Calu3 (cell line): ENCODE measurements at regions not wholly inside any gene's neighbourhood (a gene's known extent, or its start where the extent isn't known, plus 50 kb on each side); places are given as distances from the start of the nearest gene placed in this dataset.

Experiments used
- BruUV-seq: library from RNA; stranded (reverse); fragments of 400-500 nt; replicated peaks from 2 replicates; lab custom pipeline; 2021; lab: Mats Ljungman, UMichigan
- CTCF ChIA-PET: fragments of 300-600 bp; sonication (Branson Sonifier 250); formaldehyde crosslinking; loops from one replicate; lab custom pipeline; 2022; ENCODE audit warnings: antibody characterized with exemption; lab: Charles Lee
- DNase-seq: peaks from one replicate; pipeline ENCODE4 v3.0.0; 2022
- H3K27ac Mint-ChIP-seq: one replicate; pipeline ENCODE4 v1.8.0; 2022; ENCODE audit warnings: mixed read lengths; ENCODE audit not compliant: unreplicated experiment
- H3K27me3 Mint-ChIP-seq: one replicate; pipeline ENCODE4 v1.8.0; 2022; ENCODE audit warnings: mixed read lengths; ENCODE audit not compliant: unreplicated experiment
- H3K36me3 Mint-ChIP-seq: one replicate; pipeline ENCODE4 v1.8.0; 2022; ENCODE audit warnings: mild to moderate bottlenecking, moderate library complexity, mixed read lengths; ENCODE audit not compliant: insufficient read depth, unreplicated experiment
- H3K4me1 Mint-ChIP-seq: one replicate; pipeline ENCODE4 v1.8.0; 2022; ENCODE audit warnings: mild to moderate bottlenecking, low read depth, mixed read lengths; ENCODE audit not compliant: unreplicated experiment
- H3K4me3 Mint-ChIP-seq: one replicate; pipeline ENCODE4 v1.8.0; 2022; ENCODE audit warnings: mild to moderate bottlenecking, low read depth, moderate library complexity, mixed read lengths; ENCODE audit not compliant: unreplicated experiment
- H3K9me3 Mint-ChIP-seq: one replicate; pipeline ENCODE4 v1.8.0; 2022; ENCODE audit warnings: low read depth, mixed read lengths; ENCODE audit not compliant: unreplicated experiment
- CTCF ChIP-seq: fragments of 200-600 bp; IDR thresholded peaks from one replicate; pipeline ENCODE4 v1.8.0; 2022; ENCODE audit warnings: antibody characterized with exemption; ENCODE audit not compliant: unreplicated experiment
- intact Hi-C: fragments of 100-400 bp; cut with micrococcal nuclease; formaldehyde crosslinking; loops from one replicate; pipeline ENCODE4 v1.10.0; 2022; ENCODE audit not compliant: unreplicated experiment

- peaks cover 2% of the 10 kb centered on the region for H3K9me3 Mint-ChIP-seq
- H3K4me1 Mint-ChIP-seq = peaks cover 6% of the 10 kb centered on the region
- intact Hi-C loops = loop anchor here (10.0 kb wide), 2 partner anchors 915 to 995 kb away; no protein-coding TSS in a partner anchor
- no peak for TF ChIP-seq CTCF
- no peaks in the 10 kb centered on the region for H3K36me3 Mint-ChIP-seq
- H3K27me3 Mint-ChIP-seq = no peaks in the 10 kb centered on the region
- BruUV-seq = no TSS peak
- H3K4me3 Mint-ChIP-seq = no peak overlapping the region
- DNase-seq = no peak
- CTCF ChIA-PET = interaction anchor here (0.6 kb wide), 1 partner anchor 380 kb away, joined by 3 read pairs; no protein-coding TSS in a partner anchor
- H3K27ac Mint-ChIP-seq = no peak overlapping the region
Observed at GRCh38 chr5:89269721-89270120, 386.7 kb upstream of the MEF2C start.

- Mint-ChIP-seq H3K36me3 (no peaks in the 10 kb centered on the region), H3K9me3 (peaks cover 2% of the 10 kb centered on the region), H3K27me3 (no peaks in the 10 kb centered on the region), H3K27ac (no peak overlapping the region), H3K4me1 (peaks cover 6% of the 10 kb centered on the region), H3K4me3 (no peak overlapping the region)
- CTCF ChIA-PET = interaction anchor here (0.6 kb wide), 1 partner anchor 852 kb away, joined by 5 read pairs; no protein-coding TSS in a partner anchor
- intact Hi-C loops = loop anchor here (10.0 kb wide), 2 partner anchors 916 to 996 kb away; no protein-coding TSS in a partner anchor
- no TSS peak for BruUV-seq
- no peak for TF ChIP-seq CTCF
- no peak for DNase-seq
Observed at GRCh38 chr5:89268460-89268859, 385.5 kb upstream of the MEF2C start.

- intact Hi-C loops = loop anchor here (10.0 kb wide), 2 partner anchors 917 to 997 kb away; no protein-coding TSS in a partner anchor
- no peak overlapping the region for H3K4me3 Mint-ChIP-seq
- BruUV-seq = no TSS peak
Observed at GRCh38 chr5:89267788-89268187, 384.8 kb upstream of the MEF2C start.

GRCh38 chr5:89265511-89266179 is 382.7 kb upstream of the MEF2C start:
- no peaks in the 10 kb centered on the region for H3K27me3 Mint-ChIP-seq
- CTCF ChIA-PET = no interaction called here
- no TSS peak for BruUV-seq
- TF ChIP-seq CTCF = no peak
- H3K4me1 Mint-ChIP-seq = peaks cover 6% of the 10 kb centered on the region
- no peaks in the 10 kb centered on the region for H3K9me3 Mint-ChIP-seq
- no peaks in the 10 kb centered on the region for H3K36me3 Mint-ChIP-seq
- H3K27ac Mint-ChIP-seq = no peak overlapping the region
- H3K4me3 Mint-ChIP-seq = no peak overlapping the region
- no peak for DNase-seq
- intact Hi-C loops = loop anchor here (10.0 kb wide), 2 partner anchors 919 to 999 kb away; no protein-coding TSS in a partner anchor

More at GRCh38 chr5:89267788-89268187, 384.8 kb upstream of the MEF2C start:
- TF ChIP-seq CTCF = no peak
- Mint-ChIP-seq H3K27ac (no peak overlapping the region), H3K27me3 (no peaks in the 10 kb centered on the region), H3K36me3 (no peaks in the 10 kb centered on the region), H3K4me1 (peaks cover 6% of the 10 kb centered on the region), H3K9me3 (peaks cover 2% of the 10 kb centered on the region)
- CTCF ChIA-PET = interaction anchor here (0.6 to 1.1 kb wide), 2 partner anchors 18 to 852 kb away, joined by 3 to 5 read pairs; no protein-coding TSS in a partner anchor
- DNase-seq = no peak
